HG02588 (cell line): ENCODE measurements at regions not wholly inside any gene's neighbourhood (a gene's known extent, or its start where the extent isn't known, plus 50 kb on each side); places are given as distances from the start of the nearest gene placed in this dataset.

Source experiments
- ATAC-seq: cut with Tn5 transposase; IDR thresholded peaks from one replicate; pipeline ENCODE4 v1.9.1; 2021; ENCODE audit warnings: mild to moderate bottlenecking, moderate library complexity; ENCODE audit not compliant: unreplicated experiment

GRCh38 chr2:6750411-6751158 is 115.1 kb downstream of the CMPK2 start:
- ATAC-seq = no peak

GRCh38 chr2:6754419-6754818 is 111.3 kb downstream of the CMPK2 start:
- ATAC-seq = no peak

- ATAC-seq = no peak
Observed at GRCh38 chr2:6755456-6755855, 110.3 kb downstream of the CMPK2 start.

- ATAC-seq = no peak
Observed at GRCh38 chr2:6757215-6757614, 108.5 kb downstream of the CMPK2 start.

- no peak for ATAC-seq
Observed at GRCh38 chr2:6759689-6760088, 106.0 kb downstream of the CMPK2 start.

GRCh38 chr2:6760132-6760531 is 105.6 kb downstream of the CMPK2 start:
- ATAC-seq = no peak

- ATAC-seq = no peak
Observed at GRCh38 chr2:6764968-6765723, 100.6 kb downstream of the CMPK2 start.

GRCh38 chr2:6769346-6769745 is 96.4 kb downstream of the CMPK2 start:
- ATAC-seq = no peak

GRCh38 chr2:6770006-6770405 is 95.7 kb downstream of the CMPK2 start:
- no peak for ATAC-seq

- no peak for ATAC-seq
Observed at GRCh38 chr2:6771634-6772611, 93.8 kb downstream of the CMPK2 start.

- ATAC-seq = peak; percentile 82
Observed at GRCh38 chr2:6773007-6773693, 92.6 kb downstream of the CMPK2 start.

GRCh38 chr2:6773694-6774044 is 92.0 kb downstream of the CMPK2 start:
- ATAC-seq = no peak

GRCh38 chr2:6776125-6776524 is 89.6 kb downstream of the CMPK2 start:
- ATAC-seq = no peak

- ATAC-seq = no peak
Observed at GRCh38 chr2:6777626-6778025, 88.1 kb downstream of the CMPK2 start.

- peak; percentile 48 for ATAC-seq
Observed at GRCh38 chr2:6780765-6781274, 84.9 kb downstream of the CMPK2 start.

- no peak for ATAC-seq
Observed at GRCh38 chr2:6782517-6783237, 83.0 kb downstream of the CMPK2 start.

- ATAC-seq = no peak
Observed at GRCh38 chr2:6783238-6783614, 82.5 kb downstream of the CMPK2 start.

GRCh38 chr2:6784291-6784690 is 81.4 kb downstream of the CMPK2 start:
- ATAC-seq = no peak

GRCh38 chr2:6785493-6785892 is 80.2 kb downstream of the CMPK2 start:
- no peak for ATAC-seq

GRCh38 chr2:6787376-6787775 is 78.3 kb downstream of the CMPK2 start:
- ATAC-seq = no peak
